Activated naive CD4-positive, alpha-beta T cell treated with anti-CD3 and anti-CD28 coated beads, Interleukin-2, amount 10 ng/mL, durations not matched to agents 7 days and 5 days (primary cell): ENCODE measurements at regions not wholly inside any gene's neighbourhood (a gene's known extent, or its start where the extent isn't known, plus 50 kb on each side); places are given as distances from the start of the nearest gene placed in this dataset.
A peak's percentile ranks its signal among the peaks of the same experiment; 100 is the strongest.

Experiments used
- CTCF ChIA-PET: fragments of 350-600 bp; sonication (Branson Sonifier 250); formaldehyde crosslinking; loops from one replicate; lab custom pipeline; 2021; ENCODE audit warnings: antibody characterized with exemption; lab: Charles Lee
- DNase-seq: peaks from one replicate; pipeline ENCODE4 v3.0.0-alpha.2; 2020
- H3K27ac Mint-ChIP-seq: one replicate; pipeline ENCODE4 v1.8.0; 2021; ENCODE audit warnings: mild to moderate bottlenecking, moderate library complexity, mixed read lengths
- H3K27me3 Mint-ChIP-seq: one replicate; pipeline ENCODE4 v1.8.0; 2021; ENCODE audit warnings: mild to moderate bottlenecking, mixed read lengths
- H3K36me3 Mint-ChIP-seq: one replicate; pipeline ENCODE4 v1.8.0; 2021; ENCODE audit warnings: mixed read lengths
- H3K4me1 Mint-ChIP-seq: one replicate; pipeline ENCODE4 v1.8.0; 2021; ENCODE audit warnings: mixed read lengths
- H3K4me3 Mint-ChIP-seq: one replicate; pipeline ENCODE4 v1.8.0; 2021; ENCODE audit warnings: mild to moderate bottlenecking, moderate library complexity, mixed read lengths
- H3K9me3 Mint-ChIP-seq: one replicate; pipeline ENCODE4 v1.8.0; 2021; ENCODE audit warnings: mixed read lengths

DNA sequence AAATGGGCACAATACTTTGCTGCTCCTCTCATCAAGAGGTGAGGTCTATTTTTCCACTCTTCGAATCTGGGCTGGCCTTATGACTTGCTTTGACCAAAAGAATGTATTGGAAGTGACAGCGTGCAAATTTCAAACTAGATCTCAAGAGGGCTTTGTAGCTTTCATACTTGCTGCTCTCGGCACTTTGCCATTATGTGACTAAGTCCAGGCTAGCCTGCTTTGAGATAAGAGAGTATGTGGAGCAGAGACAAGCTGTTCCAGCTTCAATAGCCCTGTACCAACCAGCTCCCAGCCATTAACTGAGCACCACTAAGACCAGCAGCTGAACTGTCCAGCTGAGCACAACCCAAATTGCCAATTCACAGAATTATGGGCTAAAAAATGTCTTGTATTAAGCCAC is 124.6 kb downstream of the ACER2 start:
- no peak for DNase-seq
- Mint-ChIP-seq H3K4me3 (no peak overlapping the region), H3K27me3 (no peaks in the 10 kb centered on the region), H3K4me1 (no peaks in the 10 kb centered on the region), H3K27ac (no peak overlapping the region), H3K9me3 (peaks cover 2% of the 10 kb centered on the region), H3K36me3 (no peaks in the 10 kb centered on the region)
- CTCF ChIA-PET, result no interaction called here

DNA sequence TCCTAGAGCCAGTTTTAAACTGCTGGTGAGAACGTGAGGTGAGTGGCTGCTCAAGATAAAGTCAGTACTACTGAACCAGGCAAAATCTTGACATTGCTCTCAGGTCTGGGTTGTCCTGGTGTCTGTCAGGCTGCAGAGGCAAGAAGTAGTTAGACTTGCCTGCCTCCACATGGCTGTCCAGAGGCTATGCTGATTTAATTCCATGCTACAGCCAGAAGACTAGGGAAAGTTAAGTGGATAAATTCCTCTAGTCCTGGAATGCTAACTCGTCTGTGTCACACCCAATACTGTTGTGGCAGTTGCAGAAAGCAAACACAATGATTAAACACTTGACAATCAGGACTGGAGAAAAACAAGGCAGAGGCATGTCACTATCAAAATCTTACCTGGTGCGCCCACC is 118.9 kb downstream of the ACER2 start:
- no peak for DNase-seq
- CTCF ChIA-PET, result no interaction called here
- no peak overlapping the region for H3K27ac Mint-ChIP-seq

DNA sequence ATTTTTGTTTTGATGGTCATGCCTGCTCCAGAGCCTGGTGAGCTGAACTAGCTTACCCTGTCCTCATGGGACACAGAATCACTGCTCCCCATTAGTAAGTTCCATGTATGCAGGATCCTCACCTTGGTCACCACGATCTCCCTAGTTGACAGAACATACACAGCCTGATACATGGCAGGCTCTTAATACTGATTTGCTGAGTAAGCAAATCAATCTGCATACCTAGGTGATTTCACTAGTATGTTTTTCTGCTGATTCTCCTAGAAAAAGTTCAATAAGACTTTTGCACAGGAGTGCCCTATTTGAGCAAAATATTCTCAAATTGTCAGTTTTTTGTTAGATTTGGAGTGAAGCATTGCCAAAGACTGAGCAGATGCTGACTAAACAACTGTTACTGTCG is 113.7 kb downstream of the ACER2 start:
- Mint-ChIP-seq H3K36me3 (no peaks in the 10 kb centered on the region), H3K27ac (no peak overlapping the region), H3K4me1 (no peaks in the 10 kb centered on the region), H3K9me3 (no peaks in the 10 kb centered on the region), H3K27me3 (peaks cover 8% of the 10 kb centered on the region), H3K4me3 (no peak overlapping the region)
- no peak for DNase-seq
- CTCF ChIA-PET, result no interaction called here

More for the DNA sequence above, 118.9 kb downstream of the ACER2 start:
- Mint-ChIP-seq H3K4me3 (no peak overlapping the region), H3K36me3 (no peaks in the 10 kb centered on the region), H3K9me3 (no peaks in the 10 kb centered on the region), H3K27me3 (peaks cover 5% of the 10 kb centered on the region), H3K4me1 (no peaks in the 10 kb centered on the region)

DNA sequence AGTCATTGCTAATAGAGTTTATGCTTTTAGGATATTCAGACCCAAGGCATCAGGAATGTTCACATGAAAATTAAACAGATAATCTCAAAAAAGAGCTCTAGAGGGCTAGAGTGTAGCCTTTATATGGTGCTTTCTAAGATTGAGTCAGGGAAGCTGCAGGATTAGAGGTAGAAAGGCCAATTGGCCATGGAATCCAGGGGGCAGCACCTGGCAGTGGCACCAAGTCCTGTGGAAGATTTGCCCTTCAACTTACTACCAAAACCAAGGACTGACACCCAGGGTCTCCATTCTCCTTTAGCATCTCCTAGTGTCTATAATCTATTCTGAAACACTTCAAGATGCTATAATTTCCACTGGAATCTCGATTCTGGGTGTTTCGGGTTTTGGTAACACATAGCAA is 112.4 kb downstream of the ACER2 start:
- Mint-ChIP-seq H3K9me3 (no peaks in the 10 kb centered on the region), H3K27ac (no peak overlapping the region), H3K27me3 (peaks cover 12% of the 10 kb centered on the region), H3K36me3 (no peaks in the 10 kb centered on the region), H3K4me1 (peaks cover 10% of the 10 kb centered on the region), H3K4me3 (no peak overlapping the region)
- CTCF ChIA-PET, result no interaction called here
- DNase-seq, result no peak

DNA sequence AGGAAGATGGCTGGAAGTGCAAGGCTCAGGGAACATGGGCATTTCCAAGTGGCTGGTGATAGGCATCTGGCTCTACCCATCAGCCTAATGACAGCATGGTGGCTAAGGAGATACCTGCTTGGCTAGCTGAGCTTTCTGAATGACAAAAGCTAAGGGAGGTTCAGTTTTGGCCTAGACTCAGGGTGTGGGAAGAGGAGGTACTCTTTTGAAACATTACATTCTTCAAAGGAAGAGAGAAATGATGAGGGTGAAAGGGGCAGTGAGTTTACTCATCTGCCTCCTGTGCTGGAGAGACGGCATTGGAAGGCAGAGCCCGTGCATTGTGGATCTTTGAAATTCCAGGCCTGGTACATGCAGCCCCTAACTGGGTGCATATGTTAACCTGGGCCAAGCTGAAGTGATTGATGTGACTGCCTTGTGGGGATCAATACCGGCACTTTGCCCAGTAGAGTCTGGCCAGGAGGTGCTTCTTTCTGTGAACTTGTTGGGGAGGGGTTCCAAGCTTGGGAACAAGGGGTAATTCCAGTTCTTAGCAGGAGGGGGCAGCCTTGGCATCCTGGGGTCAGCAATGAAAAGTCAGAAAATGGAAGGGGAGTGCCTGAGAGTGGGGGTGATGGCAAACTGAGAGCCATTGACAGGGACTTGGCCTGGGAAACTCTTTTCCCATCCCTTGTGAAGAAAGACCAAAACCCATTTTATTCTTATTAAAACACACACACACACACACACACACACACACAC is 108.6 kb downstream of the ACER2 start:
- Mint-ChIP-seq H3K4me3 (no peak overlapping the region), H3K9me3 (no peaks in the 10 kb centered on the region), H3K27me3 (peaks cover 12% of the 10 kb centered on the region)

DNA sequence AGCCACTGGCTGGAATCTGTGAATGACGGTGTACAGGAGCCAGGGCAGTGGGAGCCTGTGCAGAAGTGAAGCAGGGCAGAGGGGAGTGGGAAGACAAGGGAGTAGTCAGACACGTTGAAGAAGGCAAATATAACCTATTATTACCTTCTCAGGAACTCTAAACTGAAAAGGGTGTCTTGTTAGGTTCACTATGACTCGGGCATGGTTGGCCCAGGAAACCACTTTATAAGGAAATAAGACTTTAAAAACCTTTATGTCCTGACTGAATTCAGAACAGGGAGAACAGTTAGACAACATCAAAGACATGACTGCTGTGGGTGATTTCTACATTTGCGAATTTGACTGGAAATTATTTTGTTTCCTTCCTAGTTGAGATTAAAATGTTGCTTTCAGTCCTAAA is 107.5 kb downstream of the ACER2 start:
- H3K4me3 Mint-ChIP-seq, result no peak overlapping the region
- no peak overlapping the region for H3K27ac Mint-ChIP-seq
- CTCF ChIA-PET, result no interaction called here
- no peaks in the 10 kb centered on the region for H3K9me3 Mint-ChIP-seq
- no peaks in the 10 kb centered on the region for H3K36me3 Mint-ChIP-seq
- H3K4me1 Mint-ChIP-seq, result peaks cover 19% of the 10 kb centered on the region
- DNase-seq, result no peak
- H3K27me3 Mint-ChIP-seq, result peaks cover 7% of the 10 kb centered on the region

More for the DNA sequence above, 108.6 kb downstream of the ACER2 start:
- CTCF ChIA-PET, result no interaction called here
- peaks cover 19% of the 10 kb centered on the region for H3K4me1 Mint-ChIP-seq
- DNase-seq, result peak; percentile 29
- no peak overlapping the region for H3K27ac Mint-ChIP-seq
- no peaks in the 10 kb centered on the region for H3K36me3 Mint-ChIP-seq

DNA sequence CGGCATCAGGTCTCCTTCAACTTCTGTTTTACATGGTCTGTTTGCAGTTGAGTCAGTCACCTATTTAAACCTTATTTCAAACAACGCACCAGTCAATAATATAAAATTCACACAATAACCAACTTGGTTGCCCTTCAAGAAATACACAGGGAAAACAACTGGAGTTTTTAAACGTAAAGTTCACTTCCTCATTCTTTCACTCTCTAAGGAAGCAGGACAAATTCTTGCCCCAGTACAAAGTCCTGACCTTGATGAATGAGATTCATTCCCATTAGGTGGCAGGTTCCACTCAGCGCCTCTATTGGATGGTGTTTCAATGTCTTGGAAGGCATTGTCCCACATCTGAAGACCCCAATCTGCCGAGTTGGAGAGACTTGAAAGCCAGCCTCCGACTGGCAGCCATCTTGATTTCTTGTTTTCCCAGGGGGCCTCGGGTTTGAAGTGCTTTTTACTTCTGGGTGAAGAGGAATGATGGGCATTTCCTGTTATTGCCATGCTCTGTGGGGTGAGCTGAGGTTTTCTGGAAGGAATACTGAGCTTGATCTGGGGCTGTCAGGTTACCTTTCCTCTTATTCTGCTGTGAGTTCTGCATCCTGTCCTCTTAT is 105.0 kb downstream of the ACER2 start:
- H3K4me1 Mint-ChIP-seq, result peaks cover 19% of the 10 kb centered on the region
- CTCF ChIA-PET, result no interaction called here
- no peaks in the 10 kb centered on the region for H3K36me3 Mint-ChIP-seq
- H3K9me3 Mint-ChIP-seq, result no peaks in the 10 kb centered on the region
- no peak overlapping the region for H3K27ac Mint-ChIP-seq
- peaks cover 7% of the 10 kb centered on the region for H3K27me3 Mint-ChIP-seq
- no peak overlapping the region for H3K4me3 Mint-ChIP-seq
- no peak for DNase-seq

DNA sequence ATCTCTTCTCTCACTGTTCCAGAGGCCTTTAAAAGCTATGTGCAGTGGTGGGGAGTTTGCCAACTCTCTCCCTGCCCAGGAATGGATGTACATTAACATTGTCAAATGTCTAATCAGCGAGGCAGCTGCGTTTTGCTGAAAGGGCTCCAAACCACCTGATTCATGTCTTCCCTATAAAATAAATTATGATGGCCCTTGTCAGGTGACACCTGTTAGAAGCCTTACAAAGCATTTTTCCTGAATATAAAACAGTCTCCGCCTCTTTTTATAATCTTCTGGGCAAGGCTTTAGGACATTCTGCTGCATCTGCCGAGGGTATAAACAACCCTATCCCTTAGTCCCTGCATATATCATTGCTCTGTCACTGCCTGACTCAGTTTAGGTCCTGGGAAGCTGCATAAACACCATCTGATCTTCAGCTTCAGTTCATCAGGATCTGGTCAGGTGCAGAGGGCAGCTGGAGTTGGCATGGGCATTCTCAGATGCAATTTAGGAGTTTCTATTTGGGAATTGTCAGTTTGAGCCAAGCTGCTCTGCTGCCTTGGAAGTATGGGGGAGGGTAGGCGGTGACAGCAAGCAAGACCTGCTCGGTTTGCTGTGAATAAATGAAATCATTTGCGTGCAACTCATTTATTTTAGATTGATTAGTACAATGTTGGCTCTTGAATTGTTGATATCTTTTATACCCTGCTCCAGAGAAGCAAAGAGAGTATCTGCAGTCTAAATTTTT is 103.5 kb downstream of the ACER2 start:
- no peak for DNase-seq
- H3K4me3 Mint-ChIP-seq, result no peak overlapping the region
- no peaks in the 10 kb centered on the region for H3K36me3 Mint-ChIP-seq
- peaks cover 3% of the 10 kb centered on the region for H3K27me3 Mint-ChIP-seq
- no peaks in the 10 kb centered on the region for H3K9me3 Mint-ChIP-seq
- CTCF ChIA-PET, result interaction anchor here (0.6 kb wide), 1 partner anchor 17 kb away, joined by 4 read pairs; no protein-coding TSS in a partner anchor
- no peak overlapping the region for H3K27ac Mint-ChIP-seq
- peaks cover 20% of the 10 kb centered on the region for H3K4me1 Mint-ChIP-seq

DNA sequence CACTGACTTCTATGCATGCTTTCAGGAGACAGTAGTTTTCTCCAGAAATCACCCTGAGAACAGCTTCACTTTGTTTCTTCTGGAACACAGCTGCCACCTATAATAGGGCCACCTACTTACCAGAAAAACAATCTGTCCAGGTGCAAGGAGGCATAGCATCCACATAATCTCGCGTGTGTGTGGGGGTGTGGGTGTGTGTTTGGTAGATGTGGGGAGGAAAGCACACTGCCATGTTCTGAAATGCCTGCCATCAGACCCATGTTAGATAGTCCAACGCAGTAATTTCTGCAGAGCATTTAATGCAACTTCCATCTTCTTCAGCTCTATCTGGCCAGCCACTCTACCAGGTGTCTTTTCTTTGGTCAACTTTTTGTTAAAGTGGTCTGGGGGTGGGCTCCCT is 102.9 kb downstream of the ACER2 start:
- CTCF ChIA-PET, result interaction anchor here (0.6 to 1.4 kb wide), 2 partner anchors 16 to 19 kb away, joined by 4 read pairs; no protein-coding TSS in a partner anchor
- Mint-ChIP-seq H3K4me1 (peaks cover 16% of the 10 kb centered on the region), H3K27ac (no peak overlapping the region), H3K27me3 (no peaks in the 10 kb centered on the region), H3K36me3 (no peaks in the 10 kb centered on the region), H3K9me3 (no peaks in the 10 kb centered on the region), H3K4me3 (no peak overlapping the region)
- DNase-seq, result no peak

DNA sequence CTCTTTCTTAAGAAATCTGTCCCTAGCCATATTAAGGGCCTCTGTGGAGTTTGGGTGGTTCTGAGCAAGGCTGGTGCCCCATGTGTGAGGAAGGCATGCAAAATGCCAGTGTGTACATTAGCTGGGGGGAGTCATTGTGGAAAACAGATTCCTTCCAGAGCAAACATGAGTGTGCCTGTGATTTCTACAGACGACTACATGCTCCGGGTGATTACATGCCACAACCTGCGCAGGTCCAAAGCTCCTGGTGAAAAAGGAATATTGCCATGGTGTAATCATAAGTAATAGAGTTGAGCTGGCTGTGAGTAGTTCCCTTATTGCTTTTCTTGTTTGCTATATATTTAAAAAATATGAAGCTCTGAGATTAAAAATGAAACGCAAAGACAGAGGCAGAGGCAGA is 102.1 kb downstream of the ACER2 start:
- H3K9me3 Mint-ChIP-seq, result no peaks in the 10 kb centered on the region
- no peak overlapping the region for H3K27ac Mint-ChIP-seq
- no peaks in the 10 kb centered on the region for H3K27me3 Mint-ChIP-seq
- no peak for DNase-seq
- no peaks in the 10 kb centered on the region for H3K36me3 Mint-ChIP-seq
- no peak overlapping the region for H3K4me3 Mint-ChIP-seq
- CTCF ChIA-PET, result interaction anchor here (1.4 kb wide), 1 partner anchor 18 kb away, joined by 4 read pairs; no protein-coding TSS in a partner anchor
- peaks cover 8% of the 10 kb centered on the region for H3K4me1 Mint-ChIP-seq
